ENCODE measurements at regions not wholly inside any gene's neighbourhood (a gene's known extent, or its start where the extent isn't known, plus 50 kb on each side); places are given as distances from the start of the nearest gene placed in this dataset.

DNA sequence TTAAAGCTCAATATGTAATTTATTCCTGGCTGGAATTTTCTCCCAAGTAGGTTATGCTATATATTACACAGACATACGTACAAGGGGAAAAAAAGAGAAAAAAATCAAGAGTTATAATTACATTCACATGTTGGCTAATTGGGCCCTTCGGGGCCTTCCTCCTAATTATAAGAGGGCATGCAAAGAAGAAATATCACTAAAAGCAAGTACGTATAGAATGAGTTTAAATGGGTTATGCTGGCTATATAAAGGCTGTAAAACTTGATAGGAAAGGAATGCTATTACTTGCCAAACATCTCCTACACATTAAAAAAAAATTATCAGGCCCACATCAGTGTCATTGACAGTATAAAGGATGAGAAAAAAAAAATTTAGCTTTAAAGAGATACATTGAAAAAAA is 1396.1 kb upstream of the ADGRL4 start:
- no peak for TF ChIP-seq EZH2 (IDR thresholded peaks at IDR 0.05; ENCODE audit: borderline replicate concordance, low read length)
- TF ChIP-seq, protein P1, sequence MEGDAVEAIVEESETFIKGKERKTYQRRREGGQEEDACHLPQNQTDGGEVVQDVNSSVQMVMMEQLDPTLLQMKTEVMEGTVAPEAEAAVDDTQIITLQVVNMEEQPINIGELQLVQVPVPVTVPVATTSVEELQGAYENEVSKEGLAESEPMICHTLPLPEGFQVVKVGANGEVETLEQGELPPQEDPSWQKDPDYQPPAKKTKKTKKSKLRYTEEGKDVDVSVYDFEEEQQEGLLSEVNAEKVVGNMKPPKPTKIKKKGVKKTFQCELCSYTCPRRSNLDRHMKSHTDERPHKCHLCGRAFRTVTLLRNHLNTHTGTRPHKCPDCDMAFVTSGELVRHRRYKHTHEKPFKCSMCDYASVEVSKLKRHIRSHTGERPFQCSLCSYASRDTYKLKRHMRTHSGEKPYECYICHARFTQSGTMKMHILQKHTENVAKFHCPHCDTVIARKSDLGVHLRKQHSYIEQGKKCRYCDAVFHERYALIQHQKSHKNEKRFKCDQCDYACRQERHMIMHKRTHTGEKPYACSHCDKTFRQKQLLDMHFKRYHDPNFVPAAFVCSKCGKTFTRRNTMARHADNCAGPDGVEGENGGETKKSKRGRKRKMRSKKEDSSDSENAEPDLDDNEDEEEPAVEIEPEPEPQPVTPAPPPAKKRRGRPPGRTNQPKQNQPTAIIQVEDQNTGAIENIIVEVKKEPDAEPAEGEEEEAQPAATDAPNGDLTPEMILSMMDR (IDR thresholded peaks at IDR 0.05; ENCODE audit: low read length) = no peak
